Sigmoid colon (tissue), 6 donors: ENCODE measurements at regions not wholly inside any gene's neighbourhood (a gene's known extent, or its start where the extent isn't known, plus 50 kb on each side); places are given as distances from the start of the nearest gene placed in this dataset.

Source experiments
- DNase-seq: peaks from one replicate; pipeline ENCODE4 v3.0.0-alpha.2; 2019
- H3K27ac ChIP-seq, 4 donors: fragments of 200-600 bp; sonication (generic); one replicate each; pipeline ENCODE4 v1.5.1; 2016 to 2019; ENCODE audit warnings: mild to moderate bottlenecking in 1 of 4
- H3K27me3 ChIP-seq, 3 donors: fragments of 200-600 bp; sonication (generic); one replicate each; pipeline ENCODE4 v1.5.1; 2019; ENCODE audit warnings: mild to moderate bottlenecking in 1 of 3
- H3K36me3 ChIP-seq, 4 donors: fragments of 200-600 bp; sonication (generic); one replicate each; pipeline ENCODE4 v1.5.1; 2016 to 2019
- H3K4me1 ChIP-seq, 4 donors: fragments of 200-600 bp; sonication (generic); one replicate each; pipeline ENCODE4 v1.5.1; 2017 to 2019
- H3K4me3 ChIP-seq, 4 donors: fragments of 200-600 bp; sonication (generic); one replicate each; pipeline ENCODE4 v1.5.1; 2017 to 2019; ENCODE audit warnings: mild to moderate bottlenecking in 2 of 4, moderate library complexity in 1 of 4
- H3K9me3 ChIP-seq, 4 donors: fragments of 200-600 bp in 3 of 4; sonication (generic) in 3 of 4; one replicate each; pipeline versions ENCODE4 v1.5.1 to v1.6.1; 2013 to 2019
- EP300 ChIP-seq, 4 donors: sonication (generic); formaldehyde crosslinking; IDR thresholded peaks; one replicate each; pipeline ENCODE4 v1.6.1; 2017; ENCODE audit warnings: antibody characterized with exemption in 4 of 4
- POLR2A ChIP-seq, 2 donors: fragments of 450-650 bp; IDR thresholded peaks; one replicate each; pipeline ENCODE4 v1.6.1; 2016; ENCODE audit warnings: antibody characterized with exemption in 2 of 2, mild to moderate bottlenecking in 2 of 2, moderate library complexity in 2 of 2
- POLR2AphosphoS5 ChIP-seq, 4 donors: sonication (generic); formaldehyde crosslinking; IDR thresholded peaks; one replicate each; pipeline ENCODE4 v1.6.1; 2017; ENCODE audit warnings: antibody characterized with exemption in 4 of 4
- WGBS, 2 donors: extraction: QIAGEN DNeasy Blood & Tissue Kit; methylation state at CpG; one replicate each; pipeline ENCODE4 v1.1.7; 2013; 5-methylcytosine and 5-hydroxymethylcytosine counted together
- intact Hi-C: fragments of 100-400 bp; cut with DNase I; formaldehyde crosslinking; loops from one replicate; pipeline ENCODE4 v1.15.1; 2023
- TF ChIP-seq, protein P1 (sequence below), 4 experiments: fragments of 450-650 bp in 3 of 4; fragments of 200-600 bp in 1 of 4; IDR thresholded peaks; one replicate each; pipeline ENCODE4 v1.5.1; 2016 to 2019; ENCODE audit warnings: antibody characterized with exemption in 4 of 4, mild to moderate bottlenecking in 3 of 4, moderate library complexity in 2 of 4
- donor health status: healthy with polysubstance abuse.
- donor health status: healthy.

DNA sequence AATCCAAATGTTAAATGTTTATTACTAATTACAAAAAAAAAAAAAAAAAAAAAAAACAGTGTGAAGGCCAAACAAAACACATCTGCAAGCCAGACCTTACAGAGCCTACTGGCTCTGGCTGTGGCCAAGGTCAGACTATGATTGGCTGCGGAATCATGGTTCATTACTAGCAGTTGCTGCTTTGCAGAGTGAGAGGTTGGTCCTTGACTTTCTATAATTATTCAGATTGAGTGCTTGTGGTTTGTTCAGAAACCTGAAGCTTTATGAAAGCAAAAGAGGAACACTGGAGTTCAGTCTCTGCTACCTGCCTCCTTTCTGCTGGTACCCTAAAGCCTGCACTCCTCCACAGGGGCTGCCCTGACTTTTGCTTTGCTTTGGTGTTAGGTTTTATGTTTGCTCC, 550.9 kb downstream of the BCL11B start:
- intact Hi-C loops = loop anchor here (2.0 kb wide), 1 partner anchor 40 kb away; no protein-coding TSS in a partner anchor
- Histone ChIP-seq H3K4me1 (no peaks in the 10 kb centered on the region), H3K27ac (no peak overlapping the region), H3K36me3 (no peaks in the 10 kb centered on the region), H3K4me3 (no peak overlapping the region), H3K9me3 (no peaks in the 10 kb centered on the region), H3K27me3 (no peaks in the 10 kb centered on the region)
- TF ChIP-seq EP300 (IDR thresholded peaks at IDR 0.05) (no peak), POLR2A (IDR thresholded peaks at IDR 0.05) (no peak), POLR2AphosphoS5 (IDR thresholded peaks at IDR 0.05) (no peak)
- TF ChIP-seq, protein P1, sequence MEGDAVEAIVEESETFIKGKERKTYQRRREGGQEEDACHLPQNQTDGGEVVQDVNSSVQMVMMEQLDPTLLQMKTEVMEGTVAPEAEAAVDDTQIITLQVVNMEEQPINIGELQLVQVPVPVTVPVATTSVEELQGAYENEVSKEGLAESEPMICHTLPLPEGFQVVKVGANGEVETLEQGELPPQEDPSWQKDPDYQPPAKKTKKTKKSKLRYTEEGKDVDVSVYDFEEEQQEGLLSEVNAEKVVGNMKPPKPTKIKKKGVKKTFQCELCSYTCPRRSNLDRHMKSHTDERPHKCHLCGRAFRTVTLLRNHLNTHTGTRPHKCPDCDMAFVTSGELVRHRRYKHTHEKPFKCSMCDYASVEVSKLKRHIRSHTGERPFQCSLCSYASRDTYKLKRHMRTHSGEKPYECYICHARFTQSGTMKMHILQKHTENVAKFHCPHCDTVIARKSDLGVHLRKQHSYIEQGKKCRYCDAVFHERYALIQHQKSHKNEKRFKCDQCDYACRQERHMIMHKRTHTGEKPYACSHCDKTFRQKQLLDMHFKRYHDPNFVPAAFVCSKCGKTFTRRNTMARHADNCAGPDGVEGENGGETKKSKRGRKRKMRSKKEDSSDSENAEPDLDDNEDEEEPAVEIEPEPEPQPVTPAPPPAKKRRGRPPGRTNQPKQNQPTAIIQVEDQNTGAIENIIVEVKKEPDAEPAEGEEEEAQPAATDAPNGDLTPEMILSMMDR (IDR thresholded peaks at IDR 0.05) = no peak
- DNase-seq = no peak
- WGBS, 2 donors = 91 to 96% methylated on average over 1 of the region's 1 CpG

DNA sequence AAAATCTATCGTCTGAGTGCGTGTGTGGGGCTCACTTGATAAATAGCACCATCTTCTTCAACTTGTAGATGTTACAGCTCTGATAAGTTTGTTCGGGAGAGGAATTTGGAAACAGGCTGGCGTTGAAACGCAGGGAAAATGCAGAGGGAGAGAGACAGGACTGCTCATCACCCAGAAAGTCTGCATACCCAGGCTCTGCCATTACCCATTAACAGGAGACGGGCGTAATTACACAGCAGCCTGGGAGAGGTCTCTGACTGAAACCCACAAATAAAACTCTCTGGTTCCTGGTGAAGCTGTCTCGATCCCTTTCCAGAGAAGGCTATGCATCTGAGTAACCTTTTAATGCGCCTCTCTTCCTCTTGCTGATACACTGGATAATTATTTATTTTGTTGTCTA, 547.3 kb downstream of the BCL11B start:
- no peak for TF ChIP-seq EP300 (IDR thresholded peaks at IDR 0.05)
- no peak for TF ChIP-seq POLR2AphosphoS5 (IDR thresholded peaks at IDR 0.05)
- no peak for TF ChIP-seq POLR2A (IDR thresholded peaks at IDR 0.05)
- TF ChIP-seq, protein P1 (IDR thresholded peaks at IDR 0.05) = no peak
- Histone ChIP-seq H3K27me3 (no peaks in the 10 kb centered on the region), H3K4me3 (no peak overlapping the region), H3K4me1 (no peaks in the 10 kb centered on the region), H3K36me3 (no peaks in the 10 kb centered on the region), H3K9me3 (no peaks in the 10 kb centered on the region), H3K27ac (no peak overlapping the region)
- WGBS, 2 donors = 36 to 54% methylated on average over 9 of the region's 9 CpGs
- intact Hi-C loops = no loop called here
- no peak for DNase-seq

DNA sequence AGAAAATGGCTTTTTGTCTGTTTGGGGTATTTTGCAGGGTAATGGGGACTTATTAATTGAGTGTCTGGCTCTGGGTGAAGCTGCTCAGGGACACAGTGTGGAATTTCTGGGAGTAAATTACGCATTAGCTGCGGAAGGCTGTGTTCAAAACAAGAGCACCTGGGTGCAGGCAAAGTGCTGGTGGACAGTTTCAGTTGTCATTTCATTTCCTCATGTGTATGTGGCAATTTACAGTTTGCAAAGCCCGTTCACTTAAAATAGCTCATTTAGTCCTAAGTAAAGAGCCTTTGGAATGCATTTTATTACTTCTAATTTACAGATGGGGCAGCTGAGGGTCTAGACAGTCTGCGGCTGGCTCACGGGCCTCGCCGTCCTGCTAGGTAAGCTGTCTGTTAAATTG, 546.8 kb downstream of the BCL11B start:
- no peaks in the 10 kb centered on the region for H3K36me3 ChIP-seq
- no peaks in the 10 kb centered on the region for H3K27me3 ChIP-seq
- no peak overlapping the region for H3K4me3 ChIP-seq
- no peak for DNase-seq
- no peaks in the 10 kb centered on the region for H3K4me1 ChIP-seq
- 32 to 51% methylated on average over 7 of the region's 7 CpGs for WGBS, 2 donors
- H3K27ac ChIP-seq = no peak overlapping the region
- TF ChIP-seq POLR2AphosphoS5 (IDR thresholded peaks at IDR 0.05) (no peak), EP300 (IDR thresholded peaks at IDR 0.05) (no peak), POLR2A (IDR thresholded peaks at IDR 0.05) (no peak)
- TF ChIP-seq, protein P1 (IDR thresholded peaks at IDR 0.05) = no peak
- intact Hi-C loops = no loop called here
- no peaks in the 10 kb centered on the region for H3K9me3 ChIP-seq

DNA sequence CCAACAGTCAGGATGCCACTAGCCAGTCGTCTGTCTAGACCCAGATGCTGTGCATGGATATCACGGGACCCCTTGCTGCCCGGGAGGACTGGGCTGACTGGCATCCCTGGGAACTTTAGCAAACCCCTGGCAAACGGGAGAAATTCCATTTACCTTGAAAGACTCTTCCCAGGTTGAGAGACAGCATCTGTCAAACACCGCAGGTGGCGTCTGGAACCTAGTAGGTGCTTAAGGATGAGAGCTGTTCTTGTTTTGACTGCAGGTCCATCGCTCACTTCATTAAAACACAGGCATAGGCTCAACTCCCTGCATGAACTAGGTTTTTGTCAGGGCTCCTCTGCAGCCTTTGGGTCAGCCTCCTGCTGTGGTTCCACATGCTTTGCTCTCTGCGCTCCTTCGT, 546.3 kb downstream of the BCL11B start:
- no peaks in the 10 kb centered on the region for H3K27me3 ChIP-seq
- no peaks in the 10 kb centered on the region for H3K36me3 ChIP-seq
- WGBS, 2 donors = 82 to 83% methylated on average over 9 of the region's 9 CpGs
- H3K27ac ChIP-seq = no peak overlapping the region
- intact Hi-C loops = no loop called here
- no peaks in the 10 kb centered on the region for H3K9me3 ChIP-seq
- H3K4me1 ChIP-seq = no peaks in the 10 kb centered on the region
- no peak overlapping the region for H3K4me3 ChIP-seq
- TF ChIP-seq POLR2A (IDR thresholded peaks at IDR 0.05) = no peak
- TF ChIP-seq, protein P1 (IDR thresholded peaks at IDR 0.05) = no peak
- TF ChIP-seq POLR2AphosphoS5 (IDR thresholded peaks at IDR 0.05) = no peak
- no peak for TF ChIP-seq EP300 (IDR thresholded peaks at IDR 0.05)
- no peak for DNase-seq
